Kidney tubule cell (primary cell): ENCODE measurements at regions not wholly inside any gene's neighbourhood (a gene's known extent, or its start where the extent isn't known, plus 50 kb on each side); places are given as distances from the start of the nearest gene placed in this dataset.
A peak's percentile ranks its signal among the peaks of the same experiment; 100 is the strongest.

Experiments used
- DNase-seq: peaks from one replicate; pipeline ENCODE4 v3.0.0-alpha.2; 2018; ENCODE audit warnings: low spot score

DNA sequence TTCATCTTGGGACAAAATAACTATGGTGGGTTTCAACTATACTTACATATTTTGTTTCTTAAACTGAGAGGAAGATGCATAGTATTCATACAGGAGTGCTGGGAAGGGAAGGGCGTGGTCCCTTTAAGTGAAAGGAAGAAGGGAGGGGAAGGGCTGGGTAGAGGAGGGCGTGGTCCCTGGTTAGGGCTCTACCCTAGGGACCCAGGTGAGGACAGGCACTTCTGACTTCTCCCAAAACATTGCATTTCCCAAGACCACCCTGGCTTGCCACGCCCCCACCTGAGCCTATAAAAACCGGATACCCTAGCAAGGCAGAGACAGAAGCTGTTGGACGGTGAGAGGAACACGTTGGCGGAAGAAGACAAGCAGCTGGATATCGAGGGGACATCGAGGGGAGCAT, 157.6 kb upstream of the PLXNA4 start:
- DNase-seq: no peak

GRCh38 chr7:132732321-132732865, 156.1 kb upstream of the PLXNA4 start:
- DNase-seq: no peak

DNA sequence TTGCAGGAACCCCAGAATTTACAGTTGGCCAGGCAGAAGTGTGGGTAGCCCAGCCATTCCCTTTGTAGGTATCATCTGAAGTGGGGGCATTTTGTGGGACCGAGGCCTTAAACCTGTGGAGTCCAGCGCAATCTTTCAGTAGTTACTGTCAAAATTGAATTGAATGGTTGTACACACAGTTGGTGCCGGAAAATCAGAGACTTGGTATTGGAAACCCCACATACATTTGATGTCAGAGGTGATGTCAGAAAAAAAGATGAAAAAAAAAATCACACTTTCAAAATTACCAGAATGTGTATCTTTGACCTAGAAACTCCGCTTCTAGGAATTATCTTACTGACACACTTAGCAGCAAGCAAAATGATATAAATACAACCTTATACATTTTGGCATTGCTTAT, 153.8 kb upstream of the PLXNA4 start:
- no peak for DNase-seq

DNA sequence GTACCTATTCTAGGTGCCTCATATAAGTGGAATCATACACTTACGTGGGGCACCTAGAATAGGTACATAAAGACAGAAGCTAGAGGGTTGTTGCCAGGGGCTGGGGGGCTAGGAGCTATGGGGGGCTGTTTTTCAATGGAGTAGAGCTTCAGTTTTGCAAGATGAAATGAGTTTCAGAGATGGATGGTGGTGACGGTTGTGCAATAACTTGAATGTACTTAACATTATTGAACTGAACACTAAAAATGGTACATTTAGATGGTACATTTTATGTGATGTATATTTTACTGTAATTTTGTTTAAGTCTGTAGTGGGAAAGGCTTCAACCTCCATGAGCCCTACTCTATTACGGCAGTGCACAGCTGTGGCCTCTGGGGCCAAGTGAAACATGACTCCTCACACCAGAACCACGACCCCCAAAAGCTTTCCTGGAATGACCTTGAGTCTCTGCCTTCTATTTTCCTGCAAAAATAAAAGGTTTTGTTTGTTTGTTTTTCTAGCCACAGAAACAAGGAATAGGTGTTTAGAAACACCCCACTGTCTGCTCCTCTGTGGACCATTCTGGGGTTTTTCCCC, 147.3 kb upstream of the PLXNA4 start:
- DNase-seq: no peak

- no peak for DNase-seq
Observed at GRCh38 chr7:132720835-132721234, 144.6 kb upstream of the PLXNA4 start.

DNA sequence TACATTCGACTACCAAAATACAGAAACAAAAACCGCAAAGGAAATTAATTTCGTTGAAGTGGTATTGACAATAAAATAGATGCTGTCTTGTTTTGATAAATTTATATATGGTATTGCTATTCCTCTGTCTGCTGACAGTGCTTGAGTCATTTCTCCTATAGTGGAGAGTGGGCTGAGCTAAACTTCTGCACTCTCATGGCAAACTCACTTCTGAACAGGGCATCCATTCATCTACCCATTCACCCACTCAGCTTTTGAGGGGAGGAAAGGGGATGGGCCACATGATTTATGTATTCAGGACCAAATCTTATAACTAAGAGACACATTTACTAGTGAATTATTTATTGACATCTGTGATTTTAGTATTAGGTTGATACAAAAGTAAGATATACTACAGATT, 137.6 kb upstream of the PLXNA4 start:
- DNase-seq: no peak

DNA sequence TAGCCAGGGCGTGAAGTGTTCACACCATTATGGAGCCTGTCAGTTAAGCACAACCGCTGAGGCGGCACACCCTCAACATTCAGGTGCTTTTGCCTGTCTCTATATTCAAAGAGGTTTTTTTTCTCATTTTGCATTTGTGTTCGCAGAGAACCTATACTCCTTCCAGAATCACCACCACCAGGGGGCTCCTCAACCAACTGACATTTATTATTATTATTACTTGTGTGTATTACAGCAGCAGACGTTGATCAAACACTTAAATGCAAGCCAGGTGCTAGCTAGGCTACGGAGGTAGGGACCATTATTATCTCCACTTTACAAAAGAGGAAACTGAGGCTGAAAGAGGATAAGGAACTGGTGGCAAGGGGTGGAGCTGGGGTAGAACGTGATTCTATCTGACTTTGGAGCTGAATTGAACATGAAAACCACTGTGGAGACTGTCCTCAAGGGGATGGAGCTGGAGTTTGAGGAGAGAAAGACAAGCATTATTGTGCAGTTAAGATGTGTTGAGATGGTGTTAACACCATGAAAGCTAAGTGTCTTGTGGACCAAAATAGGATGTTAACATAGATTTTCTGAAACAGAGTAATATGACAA, 133.8 kb upstream of the PLXNA4 start:
- DNase-seq: peak; percentile 25

DNA sequence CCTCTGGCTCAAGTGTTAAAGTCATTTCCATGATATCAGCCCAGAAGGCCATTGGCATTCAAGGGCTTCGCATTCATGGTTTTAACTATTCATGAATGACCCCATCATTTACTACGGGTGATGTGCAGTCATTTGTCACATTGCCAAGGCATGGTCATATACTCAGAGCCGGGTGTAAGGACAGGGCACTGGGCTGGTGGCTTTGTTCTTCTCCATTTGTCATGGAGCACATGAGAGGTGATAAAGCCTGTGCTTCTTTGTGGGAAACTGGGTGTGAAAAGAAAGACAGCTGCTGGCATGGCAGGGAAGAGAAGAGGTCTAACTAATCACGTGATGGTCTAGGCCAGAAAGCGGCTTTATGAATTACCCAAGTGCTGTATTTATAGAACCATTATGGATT, 132.2 kb upstream of the PLXNA4 start:
- no peak for DNase-seq

DNA sequence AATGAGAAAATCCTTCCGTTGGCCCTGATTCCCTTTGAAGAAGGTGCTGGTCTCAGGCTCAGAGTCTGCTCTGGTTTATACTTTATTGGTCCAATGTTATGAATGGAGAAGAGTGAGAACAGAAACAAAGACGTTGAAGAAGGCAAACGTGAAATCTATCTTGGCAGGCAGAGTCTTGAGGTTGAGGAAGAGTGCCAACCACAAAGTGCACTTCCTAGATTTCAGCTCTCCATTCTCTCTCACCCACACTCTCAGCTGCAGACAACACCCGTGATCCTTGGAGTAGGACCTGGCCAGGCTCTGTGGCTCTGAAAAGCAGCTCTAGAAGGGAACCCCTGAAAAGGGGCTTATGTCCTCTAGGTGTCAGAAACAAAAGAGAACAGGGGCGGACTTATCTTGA, 128.9 kb upstream of the PLXNA4 start:
- no peak for DNase-seq

DNA sequence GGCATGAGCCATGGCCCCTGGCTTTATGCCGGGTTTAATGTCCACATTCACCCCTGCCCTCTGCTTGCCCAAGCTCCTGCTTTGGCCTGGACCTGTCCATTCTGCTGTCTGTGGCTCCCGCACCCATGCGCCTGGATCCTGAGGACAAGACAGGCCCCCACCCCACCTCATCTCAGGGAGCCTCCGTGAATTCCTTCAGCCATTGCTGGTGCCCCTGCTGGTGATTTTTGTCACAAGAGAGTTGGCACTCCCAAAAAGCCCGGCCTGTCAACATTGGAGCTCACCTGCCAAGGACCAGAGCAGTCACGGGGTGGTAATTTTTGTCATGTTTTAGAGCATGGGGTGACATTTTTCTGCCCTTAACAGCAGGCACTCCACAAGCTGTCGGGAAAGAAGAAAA, 127.5 kb upstream of the PLXNA4 start:
- DNase-seq: no peak

DNA sequence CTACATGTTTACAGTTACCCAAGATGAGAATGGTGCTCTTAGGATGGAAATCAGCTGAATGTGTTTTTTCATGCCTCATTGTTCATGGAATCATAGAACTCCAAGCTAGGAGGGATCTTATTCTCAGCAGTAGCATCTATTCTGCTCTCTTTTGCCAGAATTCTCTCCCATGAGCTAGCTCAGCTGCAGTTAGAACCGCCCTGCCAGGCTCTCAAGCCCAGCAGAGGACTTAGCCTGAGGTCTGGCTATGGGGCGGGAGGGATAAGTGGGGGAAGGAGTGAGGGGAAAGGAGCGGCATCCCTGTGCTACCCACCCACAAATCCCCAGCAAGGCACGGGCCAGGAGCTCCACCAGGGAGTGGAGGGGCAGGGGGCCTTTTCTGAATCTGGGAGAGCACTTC, 120.7 kb upstream of the PLXNA4 start:
- DNase-seq: no peak

DNA sequence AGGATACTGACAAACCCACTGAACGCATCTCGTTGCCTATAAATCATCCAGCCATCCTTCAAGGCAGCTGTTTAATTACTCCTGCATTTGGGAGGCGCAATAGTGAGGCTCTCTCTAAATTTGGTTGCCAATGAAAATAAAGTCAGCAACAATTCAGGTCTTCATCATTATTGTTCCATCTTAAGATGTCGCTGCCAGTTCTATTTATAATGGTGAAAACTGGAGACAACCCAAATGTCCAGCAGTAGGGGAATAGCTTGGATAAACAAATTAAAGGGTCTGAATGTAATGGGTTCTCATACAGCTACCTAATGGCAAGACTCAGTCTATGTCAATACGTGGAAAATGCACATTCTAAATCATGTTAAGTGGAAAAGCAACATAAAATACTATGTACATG, 120.1 kb upstream of the PLXNA4 start:
- no peak for DNase-seq

DNA sequence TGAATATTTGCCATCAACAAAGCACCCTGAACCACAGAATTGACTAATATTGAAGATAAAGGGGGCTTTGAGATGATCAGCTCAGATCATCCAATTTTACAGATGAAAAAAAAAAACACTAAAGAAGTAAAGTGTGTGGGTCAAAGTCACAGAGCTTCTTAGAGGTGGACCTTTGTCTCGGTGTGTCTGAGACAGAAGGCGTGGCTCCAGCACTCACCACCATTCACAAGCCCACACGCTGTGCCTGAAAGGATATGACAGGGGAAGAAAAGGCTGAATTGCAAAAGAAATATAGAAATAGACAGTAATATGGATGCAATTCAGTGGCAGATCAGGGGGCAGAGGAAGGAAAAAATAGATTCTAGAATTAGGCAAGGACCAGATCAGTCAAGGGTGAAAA, 114.9 kb upstream of the PLXNA4 start:
- DNase-seq: no peak

DNA sequence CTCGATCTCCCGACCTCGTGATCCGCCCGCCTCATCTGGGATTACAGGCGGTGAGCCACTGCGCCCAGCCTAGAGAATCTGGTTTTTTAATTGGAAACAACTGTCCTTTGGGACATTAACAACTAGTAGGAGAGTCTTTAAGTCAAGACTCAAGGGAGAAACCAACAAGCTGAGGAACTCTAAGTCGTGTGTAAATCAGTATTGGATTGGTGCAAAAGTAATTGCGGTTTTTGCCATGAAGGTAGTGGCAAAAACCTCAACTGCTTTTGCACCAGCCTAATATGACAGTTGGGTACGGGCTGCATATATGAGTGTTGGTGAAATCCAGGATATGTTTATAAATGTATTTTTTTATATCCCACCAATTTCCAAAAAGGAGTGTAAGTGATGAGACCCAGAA, 113.9 kb upstream of the PLXNA4 start:
- DNase-seq: no peak

GRCh38 chr7:132687981-132688383, 111.7 kb upstream of the PLXNA4 start:
- DNase-seq: no peak

- no peak for DNase-seq
Observed at GRCh38 chr7:132687016-132687415, 110.7 kb upstream of the PLXNA4 start.

GRCh38 chr7:132685277-132685676, 109.0 kb upstream of the PLXNA4 start:
- DNase-seq: no peak

GRCh38 chr7:132683896-132684690, 107.8 kb upstream of the PLXNA4 start:
- no peak for DNase-seq

DNA sequence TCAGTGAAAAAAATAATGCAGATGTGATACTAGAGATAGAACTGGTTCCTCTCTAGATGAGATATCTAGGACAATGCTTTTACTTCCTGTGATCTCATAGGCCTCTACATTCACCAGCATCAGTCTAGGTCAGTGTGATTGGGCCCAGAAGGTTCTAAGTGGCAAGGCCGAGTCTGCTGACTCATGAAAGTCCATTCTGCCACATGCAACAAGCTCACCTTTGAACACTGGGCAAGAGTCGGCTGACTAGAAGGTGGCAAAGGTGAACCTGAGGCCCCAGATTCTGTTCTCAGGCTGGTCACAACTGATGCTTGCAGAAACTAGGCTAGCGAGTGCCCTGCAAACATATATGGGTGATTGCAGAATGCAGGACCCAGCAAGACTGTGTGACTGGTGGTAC, 105.7 kb upstream of the PLXNA4 start:
- no peak for DNase-seq

- DNase-seq: peak; percentile 27
Observed at GRCh38 chr7:132680590-132680989, 104.3 kb upstream of the PLXNA4 start.

DNA sequence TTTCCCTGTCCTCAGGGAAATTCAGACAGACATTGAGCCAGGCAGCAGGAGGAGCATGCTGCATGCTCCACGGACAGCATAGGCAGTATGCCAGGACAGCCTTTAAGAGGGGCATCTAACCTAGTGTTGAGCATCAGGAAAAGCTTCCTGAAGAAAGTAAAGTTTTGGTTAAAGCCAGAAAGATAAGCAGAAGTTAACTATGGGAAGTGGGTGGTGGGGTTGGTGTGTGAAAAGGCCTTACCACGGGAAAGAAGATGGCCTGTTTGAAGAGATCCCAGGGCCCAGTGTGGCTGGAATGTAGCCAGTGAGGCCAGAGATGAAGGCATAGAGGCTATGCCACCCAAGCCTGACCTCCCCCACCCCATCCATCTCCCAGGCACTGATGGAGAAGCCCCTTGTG, 102.4 kb upstream of the PLXNA4 start:
- DNase-seq: no peak

DNA sequence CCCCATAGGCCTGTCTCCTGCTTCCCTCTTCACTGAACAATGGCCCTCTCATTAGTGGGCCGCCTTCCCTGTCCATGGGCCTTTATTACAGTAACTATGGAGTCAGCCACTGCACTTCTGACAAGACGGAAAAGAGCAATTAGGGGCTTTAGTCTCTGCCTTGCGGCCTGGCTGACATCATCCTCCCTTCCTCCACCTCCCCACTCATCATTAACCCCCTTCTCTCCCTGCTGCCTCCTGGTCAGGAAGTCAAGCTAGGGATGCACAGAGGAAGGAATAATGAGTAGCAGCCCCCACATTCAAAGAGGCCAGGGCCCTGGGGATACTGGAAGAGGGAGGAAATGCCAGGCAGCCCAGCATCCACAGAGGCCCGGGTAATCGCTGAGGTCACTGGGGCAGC, 101.6 kb upstream of the PLXNA4 start:
- DNase-seq: no peak

DNA sequence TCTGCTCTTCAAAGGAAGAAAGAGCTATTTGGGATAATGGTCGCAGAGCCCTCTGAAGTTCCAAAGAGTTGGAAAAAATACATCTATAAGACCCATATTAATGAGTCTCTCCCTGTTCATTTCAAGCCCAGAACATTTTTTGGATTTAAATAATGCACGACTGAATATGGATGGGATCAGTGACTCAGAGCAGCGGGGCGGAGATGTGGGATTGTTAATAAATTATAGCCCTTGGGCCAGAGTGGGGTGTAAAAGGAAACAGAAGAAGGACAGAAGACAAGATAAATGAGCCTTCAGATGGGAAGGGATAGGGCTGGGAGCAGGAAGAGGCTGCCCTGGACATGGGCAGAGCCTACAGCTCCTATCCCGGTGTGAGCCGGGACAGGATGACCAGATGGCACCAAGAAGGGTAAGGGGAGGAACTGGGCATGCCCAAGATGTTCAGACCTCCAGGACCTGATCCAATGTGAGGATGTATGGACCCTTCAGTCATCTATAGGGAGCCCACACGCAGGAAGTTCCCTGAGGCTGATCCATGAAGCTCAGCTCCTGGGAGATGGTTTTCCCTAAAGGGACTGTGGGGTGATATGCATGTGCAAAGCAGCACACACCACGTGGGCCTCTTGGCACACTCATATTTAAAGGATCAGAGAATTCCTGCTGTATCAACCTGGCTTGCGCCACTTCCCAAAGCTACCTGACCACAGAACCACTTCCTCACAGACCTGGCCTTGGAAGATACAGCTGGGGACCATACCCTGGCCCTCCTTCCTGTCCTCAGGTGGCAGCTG, 96.1 kb upstream of the PLXNA4 start:
- DNase-seq: no peak
